LoVo (cell line): ENCODE measurements at regions not wholly inside any gene's neighbourhood (a gene's known extent, or its start where the extent isn't known, plus 50 kb on each side); places are given as distances from the start of the nearest gene placed in this dataset.

Experiments used
- DNase-seq: peaks from one replicate; pipeline ENCODE4 v3.0.0-alpha.2; 2016; ENCODE audit warnings: low spot score

GRCh38 chr11:103662880-103663279 lies 373.6 kb upstream of the DDI1 start:
- no peak for DNase-seq

- no peak for DNase-seq
Measured at GRCh38 chr11:103668859-103669258, 367.6 kb upstream of the DDI1 start.

- no peak for DNase-seq
Measured at GRCh38 chr11:103671143-103671651, 365.2 kb upstream of the DDI1 start.

GRCh38 chr11:103673773-103674172 lies 362.7 kb upstream of the DDI1 start:
- no peak for DNase-seq

- no peak for DNase-seq
Measured at GRCh38 chr11:103676413-103676812, 360.0 kb upstream of the DDI1 start.

GRCh38 chr11:103680826-103681225 lies 355.6 kb upstream of the DDI1 start:
- DNase-seq, result no peak

GRCh38 chr11:103681855-103682254 lies 354.6 kb upstream of the DDI1 start:
- DNase-seq, result no peak

GRCh38 chr11:103682318-103683184 lies 353.9 kb upstream of the DDI1 start:
- DNase-seq, result peak; percentile 32

- no peak for DNase-seq
Measured at GRCh38 chr11:103683576-103683975, 352.9 kb upstream of the DDI1 start.

- DNase-seq, result no peak
Measured at GRCh38 chr11:103688924-103689323, 347.5 kb upstream of the DDI1 start.

GRCh38 chr11:103690356-103690755 lies 346.1 kb upstream of the DDI1 start:
- DNase-seq, result no peak

GRCh38 chr11:103696123-103696522 lies 340.3 kb upstream of the DDI1 start:
- DNase-seq, result no peak

- no peak for DNase-seq
Measured at GRCh38 chr11:103699216-103699615, 337.2 kb upstream of the DDI1 start.

- DNase-seq, result no peak
Measured at GRCh38 chr11:103699656-103700055, 336.8 kb upstream of the DDI1 start.

GRCh38 chr11:103700622-103701021 lies 335.8 kb upstream of the DDI1 start:
- DNase-seq, result no peak

- no peak for DNase-seq
Measured at GRCh38 chr11:103703437-103703836, 333.0 kb upstream of the DDI1 start.

- DNase-seq, result no peak
Measured at GRCh38 chr11:103703954-103704353, 332.5 kb upstream of the DDI1 start.

GRCh38 chr11:103705642-103706041 lies 330.8 kb upstream of the DDI1 start:
- no peak for DNase-seq

GRCh38 chr11:103709371-103709770 lies 327.1 kb upstream of the DDI1 start:
- DNase-seq, result no peak

GRCh38 chr11:103714246-103714645 lies 322.2 kb upstream of the DDI1 start:
- DNase-seq, result no peak

- no peak for DNase-seq
Measured at GRCh38 chr11:103716363-103716762, 320.1 kb upstream of the DDI1 start.

- no peak for DNase-seq
Measured at GRCh38 chr11:103727262-103727661, 309.2 kb upstream of the DDI1 start.

- no peak for DNase-seq
Measured at GRCh38 chr11:103729617-103730016, 306.8 kb upstream of the DDI1 start.
